ENCODE measurements at regions not wholly inside any gene's neighbourhood (a gene's known extent, or its start where the extent isn't known, plus 50 kb on each side); places are given as distances from the start of the nearest gene placed in this dataset.

DNA sequence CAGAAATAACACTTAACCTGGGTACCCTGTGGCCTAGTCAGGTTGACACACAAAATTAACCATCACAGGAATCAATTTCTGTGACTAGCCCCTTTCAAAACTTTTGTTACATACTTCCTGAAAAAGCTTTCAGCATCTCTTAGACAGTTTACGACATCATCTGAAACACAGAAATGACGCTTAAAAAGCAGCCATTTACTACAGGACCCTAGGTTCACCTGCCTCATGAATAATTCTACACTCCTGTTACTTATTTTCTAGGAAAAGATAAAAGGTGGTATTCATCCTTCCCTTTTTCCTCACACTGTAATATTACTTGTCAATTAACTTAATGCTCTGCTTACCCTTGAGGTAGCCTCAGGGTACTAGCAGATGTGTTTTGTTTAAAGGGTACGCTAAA lies 388.4 kb downstream of the IRS1 start:
- TF ChIP-seq, protein P1, sequence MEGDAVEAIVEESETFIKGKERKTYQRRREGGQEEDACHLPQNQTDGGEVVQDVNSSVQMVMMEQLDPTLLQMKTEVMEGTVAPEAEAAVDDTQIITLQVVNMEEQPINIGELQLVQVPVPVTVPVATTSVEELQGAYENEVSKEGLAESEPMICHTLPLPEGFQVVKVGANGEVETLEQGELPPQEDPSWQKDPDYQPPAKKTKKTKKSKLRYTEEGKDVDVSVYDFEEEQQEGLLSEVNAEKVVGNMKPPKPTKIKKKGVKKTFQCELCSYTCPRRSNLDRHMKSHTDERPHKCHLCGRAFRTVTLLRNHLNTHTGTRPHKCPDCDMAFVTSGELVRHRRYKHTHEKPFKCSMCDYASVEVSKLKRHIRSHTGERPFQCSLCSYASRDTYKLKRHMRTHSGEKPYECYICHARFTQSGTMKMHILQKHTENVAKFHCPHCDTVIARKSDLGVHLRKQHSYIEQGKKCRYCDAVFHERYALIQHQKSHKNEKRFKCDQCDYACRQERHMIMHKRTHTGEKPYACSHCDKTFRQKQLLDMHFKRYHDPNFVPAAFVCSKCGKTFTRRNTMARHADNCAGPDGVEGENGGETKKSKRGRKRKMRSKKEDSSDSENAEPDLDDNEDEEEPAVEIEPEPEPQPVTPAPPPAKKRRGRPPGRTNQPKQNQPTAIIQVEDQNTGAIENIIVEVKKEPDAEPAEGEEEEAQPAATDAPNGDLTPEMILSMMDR (IDR thresholded peaks at IDR 0.05; ENCODE audit: poor library complexity): no peak
- no peak for TF ChIP-seq EZH2 (IDR thresholded peaks at IDR 0.05; ENCODE audit: borderline replicate concordance)

Measured in hepatocyte (in vitro differentiated cells).